SJCRH30 (cell line): ENCODE measurements at regions not wholly inside any gene's neighbourhood (a gene's known extent, or its start where the extent isn't known, plus 50 kb on each side); places are given as distances from the start of the nearest gene placed in this dataset.
"Not testable (repeated sequence)": the region's sequence is repeated elsewhere in the genome, so short reads cannot be mapped to it uniquely, and the experiment has no call there.

ENCODE experiments used
- DNase-seq, 2 experiments: peaks; one replicate each; pipeline ENCODE4 v3.0.0-alpha.2; 2015 to 2020
- H3K27ac ChIP-seq: fragments of 250-450 bp; sonication (Bioruptor Pico); 2 replicates; pipeline ENCODE4 v1.5.1; 2020; ENCODE audit warnings: mild to moderate bottlenecking, moderate library complexity
- H3K27me3 ChIP-seq: fragments of 250-450 bp; sonication (Bioruptor Pico); 2 replicates; pipeline ENCODE4 v1.5.1; 2020; ENCODE audit warnings: mild to moderate bottlenecking, moderate library complexity
- H3K36me3 ChIP-seq: fragments of 250-450 bp; sonication (Bioruptor Pico); 2 replicates; pipeline ENCODE4 v1.5.1; 2020; ENCODE audit warnings: mild to moderate bottlenecking, moderate library complexity
- H3K4me1 ChIP-seq: fragments of 250-450 bp; sonication (Bioruptor Pico); 2 replicates; pipeline ENCODE4 v1.5.1; 2020; ENCODE audit warnings: mild to moderate bottlenecking, moderate library complexity
- H3K4me3 ChIP-seq: fragments of 250-450 bp; sonication (Bioruptor Pico); 2 replicates; pipeline ENCODE4 v1.5.1; 2020; ENCODE audit warnings: mild to moderate bottlenecking, moderate library complexity
- H3K9me3 ChIP-seq: fragments of 250-450 bp; sonication (Bioruptor Pico); replicated peaks from 2 replicates; pipeline ENCODE4 v1.5.1; 2020; ENCODE audit warnings: mild to moderate bottlenecking, moderate library complexity

DNA sequence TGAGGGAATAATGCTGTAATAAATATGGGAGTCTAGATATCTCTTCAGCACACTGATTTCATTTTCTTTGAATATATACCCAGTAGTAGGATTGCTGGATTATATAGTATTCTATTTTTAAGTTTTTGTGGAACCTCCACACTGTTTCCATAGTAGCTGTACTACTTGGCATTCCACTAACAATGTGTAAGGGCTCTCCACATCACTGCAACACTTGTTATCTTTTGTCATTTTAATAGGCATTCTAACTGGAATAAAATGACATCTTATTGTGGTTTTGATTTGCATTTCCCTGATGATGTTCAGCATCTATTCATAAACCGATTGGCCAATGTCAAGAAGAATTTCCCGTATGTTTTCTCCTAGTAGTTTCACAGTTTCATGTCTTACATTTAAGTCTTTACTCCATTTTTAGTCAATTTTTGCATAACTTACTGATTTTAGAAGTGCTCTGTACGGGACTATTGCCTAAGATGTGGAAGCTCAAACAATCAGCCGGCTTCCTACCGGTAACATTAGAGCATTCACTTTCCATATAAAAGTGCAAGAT lies 1078.8 kb downstream of the TAF11L14 start:
- no peak overlapping the region for H3K4me3 ChIP-seq
- no peaks in the 10 kb centered on the region for H3K27me3 ChIP-seq
- no peak overlapping the region for H3K27ac ChIP-seq
- DNase-seq: no peak
- no peaks in the 10 kb centered on the region for H3K36me3 ChIP-seq
- H3K9me3 ChIP-seq: no peaks in the 10 kb centered on the region
- H3K4me1 ChIP-seq: no peaks in the 10 kb centered on the region

DNA sequence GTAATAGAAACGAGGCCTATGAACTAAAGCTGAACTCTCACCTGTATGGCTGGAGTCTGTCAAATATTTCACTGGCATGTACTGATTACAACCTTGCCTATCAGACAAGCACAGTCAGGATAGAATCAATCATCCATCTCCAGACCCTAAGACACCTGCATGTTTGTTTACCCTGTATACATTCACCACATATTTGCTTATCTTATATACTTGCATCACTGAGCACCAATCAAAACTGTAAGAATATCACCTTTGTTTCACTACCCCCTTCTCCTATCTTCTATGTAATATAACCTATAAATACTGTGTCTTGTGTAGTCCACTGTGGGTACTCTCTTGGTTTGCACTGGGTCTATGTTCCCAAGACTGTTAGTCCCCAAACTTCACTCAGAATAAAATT lies 1085.7 kb downstream of the TAF11L14 start:
- Histone ChIP-seq H3K4me3 (no peak overlapping the region), H3K27me3 (no peaks in the 10 kb centered on the region)

DNA sequence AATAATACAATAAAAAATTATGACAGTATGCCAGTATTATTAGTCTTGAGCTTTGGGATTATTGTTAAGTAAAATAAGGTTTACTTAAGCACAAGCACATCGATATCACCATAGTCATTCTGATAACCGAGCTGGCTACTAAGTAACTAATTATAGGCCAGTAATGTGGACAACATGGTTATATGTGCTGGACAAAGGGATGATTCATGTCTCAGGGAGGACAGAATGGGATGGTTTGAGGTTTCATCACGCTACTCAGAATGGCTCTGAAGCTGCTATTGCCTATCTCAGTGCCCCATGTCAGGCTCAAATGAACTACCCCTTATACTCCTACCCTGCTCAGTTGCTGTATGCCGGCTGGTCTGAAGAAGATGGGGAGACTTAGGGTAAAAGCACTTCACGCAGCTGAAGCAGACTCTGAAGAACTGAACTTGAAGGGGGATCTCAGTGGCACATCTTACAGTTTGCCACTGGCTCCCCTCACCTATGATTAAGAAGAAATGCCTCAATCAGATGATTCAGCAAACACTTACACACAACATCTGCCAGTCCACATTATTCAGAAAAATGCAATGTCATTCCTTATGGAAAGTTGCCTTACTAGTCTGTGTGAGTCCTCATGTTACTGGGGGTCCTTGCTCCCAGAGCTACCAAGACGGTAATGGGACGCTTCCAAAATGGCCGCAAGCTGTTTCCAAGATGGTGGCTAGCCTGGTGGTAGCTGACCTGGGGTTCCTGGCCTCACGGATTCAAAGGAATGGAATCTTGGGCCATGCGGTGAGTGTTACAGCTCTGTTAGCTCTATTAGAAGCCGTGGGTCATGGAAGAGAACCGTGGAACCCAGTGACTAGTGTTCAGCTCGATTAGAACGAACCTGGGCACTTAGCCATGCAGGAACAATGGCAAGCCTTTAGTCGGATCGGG lies 1098.6 kb downstream of the TAF11L14 start:
- H3K4me3 ChIP-seq: no peak overlapping the region
- H3K27me3 ChIP-seq: no peaks in the 10 kb centered on the region
- H3K9me3 ChIP-seq: no peaks in the 10 kb centered on the region
- DNase-seq: no peak
- no peak overlapping the region for H3K27ac ChIP-seq
- no peaks in the 10 kb centered on the region for H3K4me1 ChIP-seq
- no peaks in the 10 kb centered on the region for H3K36me3 ChIP-seq

More for the DNA sequence above, 1085.7 kb downstream of the TAF11L14 start:
- no peak overlapping the region for H3K27ac ChIP-seq
- DNase-seq: no peak
- H3K4me1 ChIP-seq: no peaks in the 10 kb centered on the region
- H3K9me3 ChIP-seq: no peaks in the 10 kb centered on the region
- H3K36me3 ChIP-seq: no peaks in the 10 kb centered on the region

DNA sequence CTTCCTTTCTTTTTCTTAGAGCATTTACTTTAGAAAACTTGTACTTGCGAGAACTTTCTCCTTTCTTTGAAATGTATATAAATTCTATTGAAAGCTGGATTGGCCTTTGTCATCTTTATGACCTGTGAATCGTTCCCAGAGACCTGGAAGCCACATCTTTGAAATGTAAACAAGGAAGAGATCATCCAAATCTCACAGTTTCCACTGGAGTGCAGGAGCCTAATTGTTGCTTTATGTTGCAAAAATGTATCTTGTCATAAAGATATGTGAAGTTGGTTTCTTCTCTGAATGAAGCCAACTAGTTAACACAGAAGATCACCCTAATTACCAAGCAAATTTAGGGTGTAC lies 1101.8 kb downstream of the TAF11L14 start:
- Histone ChIP-seq H3K36me3 (no peaks in the 10 kb centered on the region), H3K4me1 (no peaks in the 10 kb centered on the region), H3K9me3 (no peaks in the 10 kb centered on the region), H3K27ac (no peak overlapping the region), H3K27me3 (no peaks in the 10 kb centered on the region), H3K4me3 (no peak overlapping the region)
- no peak for DNase-seq

DNA sequence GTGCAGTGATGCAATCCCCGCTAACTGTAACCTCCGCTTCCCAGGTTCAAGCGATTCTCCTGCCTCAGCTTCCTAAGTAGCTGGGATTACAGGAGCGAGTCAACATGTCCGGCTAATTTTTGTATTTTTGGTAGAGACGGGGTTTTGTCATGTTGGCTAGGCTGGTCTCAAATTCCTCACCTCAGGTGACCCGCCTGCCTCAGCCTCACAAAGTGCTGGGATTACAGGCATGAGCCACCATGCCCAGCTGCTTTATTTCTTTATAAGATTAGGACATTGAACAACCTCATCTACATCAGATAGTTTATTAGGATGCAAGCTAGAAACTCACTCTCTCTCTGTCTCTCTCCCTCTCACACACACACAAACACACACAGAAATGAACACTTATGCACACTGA lies 1102.5 kb downstream of the TAF11L14 start:
- not testable (repeated sequence) for H3K27ac ChIP-seq, DNase-seq, H3K27me3 ChIP-seq, H3K4me3 ChIP-seq, H3K4me1 ChIP-seq, H3K9me3 ChIP-seq, H3K36me3 ChIP-seq

DNA sequence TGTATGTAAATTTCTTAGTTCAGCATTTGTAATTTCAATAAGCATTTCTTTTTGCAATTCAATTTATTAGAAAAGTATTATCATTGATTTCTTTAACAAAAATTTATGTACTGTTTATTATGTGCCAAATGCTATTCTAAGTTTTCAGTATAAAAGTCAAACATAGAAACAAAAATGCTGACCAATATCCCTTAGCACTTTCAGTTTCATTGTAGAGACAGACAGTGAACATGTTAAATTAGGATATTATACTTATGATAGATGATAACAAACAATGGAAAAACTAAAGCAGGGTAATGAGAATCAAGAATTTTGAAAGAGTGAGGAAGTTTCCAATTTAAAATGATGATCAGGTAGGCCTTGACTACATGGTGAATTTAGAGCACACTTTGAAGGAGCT lies 1106.0 kb downstream of the TAF11L14 start:
- Histone ChIP-seq H3K36me3 (no peaks in the 10 kb centered on the region), H3K27me3 (no peaks in the 10 kb centered on the region), H3K4me3 (no peak overlapping the region), H3K4me1 (no peaks in the 10 kb centered on the region), H3K27ac (no peak overlapping the region), H3K9me3 (no peaks in the 10 kb centered on the region)
- DNase-seq: no peak

DNA sequence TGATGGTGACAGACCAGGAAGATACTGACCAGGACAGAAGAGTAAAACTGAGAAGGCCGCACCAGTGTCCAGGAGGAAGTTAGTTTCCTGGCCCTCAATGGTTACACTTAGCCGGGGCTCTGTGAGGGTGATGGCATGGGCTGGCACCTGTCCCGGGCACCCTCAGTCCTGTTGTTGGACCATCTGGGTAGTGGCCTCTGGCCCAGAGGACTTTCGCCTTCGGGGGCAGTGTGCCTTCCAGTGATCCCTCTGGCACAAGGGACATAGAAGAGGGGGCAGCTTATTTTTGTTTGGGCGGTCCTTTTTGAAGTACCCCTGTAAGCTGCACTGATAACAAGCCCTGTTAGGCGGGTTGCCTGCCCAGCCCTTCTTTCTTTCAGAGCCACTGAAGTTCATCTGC lies 1108.6 kb downstream of the TAF11L14 start:
- Histone ChIP-seq H3K36me3 (no peaks in the 10 kb centered on the region), H3K9me3 (no peaks in the 10 kb centered on the region), H3K27ac (no peak overlapping the region), H3K4me1 (no peaks in the 10 kb centered on the region), H3K4me3 (no peak overlapping the region), H3K27me3 (no peaks in the 10 kb centered on the region)
- DNase-seq: no peak

DNA sequence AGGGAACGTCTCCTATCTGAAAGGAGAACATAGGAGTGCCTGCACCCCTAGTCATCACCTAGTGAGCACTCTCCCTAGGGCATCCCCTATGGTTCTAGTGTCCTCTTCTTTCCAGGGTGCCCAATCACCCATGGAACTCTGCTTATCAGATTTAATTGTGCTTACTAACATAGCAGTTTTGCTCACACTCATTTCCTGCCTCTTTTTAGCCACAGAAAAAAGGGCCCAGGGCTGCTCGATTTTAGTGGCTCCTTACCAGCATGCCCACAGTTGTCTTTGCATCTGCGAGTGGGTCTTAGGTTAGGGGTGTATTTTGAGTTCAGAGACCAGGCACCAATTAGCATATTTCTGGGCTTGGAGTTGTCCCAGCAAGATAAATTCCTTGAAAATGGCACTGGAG lies 1110.2 kb downstream of the TAF11L14 start:
- Histone ChIP-seq H3K36me3 (no peaks in the 10 kb centered on the region), H3K27ac (no peak overlapping the region)
- no peak for DNase-seq

DNA sequence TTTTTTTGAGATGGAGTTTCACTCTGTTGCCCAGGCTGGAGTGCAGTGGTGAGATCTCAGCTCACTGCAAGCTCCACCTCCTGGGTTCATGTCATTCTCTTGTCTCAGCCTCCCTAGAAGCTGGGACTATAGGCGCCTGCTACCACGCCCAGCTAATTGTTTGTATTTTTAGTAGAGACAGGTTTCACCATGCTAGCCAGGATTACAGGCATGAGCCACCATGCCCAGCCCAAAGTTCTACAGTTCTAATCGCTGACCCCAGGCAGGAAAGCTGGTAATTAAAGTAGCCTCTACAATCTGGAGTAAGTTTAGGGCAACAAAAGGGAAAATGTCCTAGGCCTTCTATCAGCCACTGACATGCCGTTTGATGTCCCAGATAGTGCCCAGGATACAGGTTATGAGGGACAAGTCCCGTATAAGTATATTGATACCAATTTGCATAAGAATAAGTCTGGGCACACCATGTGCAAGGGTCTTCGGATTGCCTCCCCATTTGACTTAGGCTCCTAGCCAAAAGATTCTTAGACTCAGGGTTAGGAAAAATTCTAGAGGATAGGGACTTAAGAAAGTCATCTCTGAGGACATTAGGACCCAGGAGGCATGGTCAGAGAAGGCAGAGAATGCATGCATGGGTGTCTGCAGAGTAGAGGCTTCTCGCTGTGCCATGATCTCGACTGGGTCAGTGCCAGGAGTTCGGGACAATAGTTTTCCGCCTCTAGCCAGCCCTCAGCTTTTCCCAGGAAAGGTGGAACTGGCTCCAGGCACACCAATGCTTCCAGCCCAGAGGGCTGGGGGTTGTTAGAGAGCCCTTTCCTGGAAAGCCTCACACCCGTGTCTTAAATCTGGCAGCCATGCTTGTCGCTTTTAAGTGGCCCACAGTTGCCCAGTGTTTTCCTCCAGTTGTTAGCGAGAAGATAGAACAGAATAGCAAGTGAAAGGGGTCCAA lies 1111.1 kb downstream of the TAF11L14 start:
- no peaks in the 10 kb centered on the region for H3K4me1 ChIP-seq
- H3K27me3 ChIP-seq: no peaks in the 10 kb centered on the region
- peak overlapping the region; percentile 77 for H3K27ac ChIP-seq
- no peaks in the 10 kb centered on the region for H3K9me3 ChIP-seq
- peak; percentile 21 to 52 for DNase-seq
- no peaks in the 10 kb centered on the region for H3K36me3 ChIP-seq
- H3K4me3 ChIP-seq: peak overlapping the region; percentile 65

More for the DNA sequence above, 1110.2 kb downstream of the TAF11L14 start:
- H3K4me3 ChIP-seq: no peak overlapping the region
- no peaks in the 10 kb centered on the region for H3K4me1 ChIP-seq
- H3K9me3 ChIP-seq: no peaks in the 10 kb centered on the region
- H3K27me3 ChIP-seq: no peaks in the 10 kb centered on the region

DNA sequence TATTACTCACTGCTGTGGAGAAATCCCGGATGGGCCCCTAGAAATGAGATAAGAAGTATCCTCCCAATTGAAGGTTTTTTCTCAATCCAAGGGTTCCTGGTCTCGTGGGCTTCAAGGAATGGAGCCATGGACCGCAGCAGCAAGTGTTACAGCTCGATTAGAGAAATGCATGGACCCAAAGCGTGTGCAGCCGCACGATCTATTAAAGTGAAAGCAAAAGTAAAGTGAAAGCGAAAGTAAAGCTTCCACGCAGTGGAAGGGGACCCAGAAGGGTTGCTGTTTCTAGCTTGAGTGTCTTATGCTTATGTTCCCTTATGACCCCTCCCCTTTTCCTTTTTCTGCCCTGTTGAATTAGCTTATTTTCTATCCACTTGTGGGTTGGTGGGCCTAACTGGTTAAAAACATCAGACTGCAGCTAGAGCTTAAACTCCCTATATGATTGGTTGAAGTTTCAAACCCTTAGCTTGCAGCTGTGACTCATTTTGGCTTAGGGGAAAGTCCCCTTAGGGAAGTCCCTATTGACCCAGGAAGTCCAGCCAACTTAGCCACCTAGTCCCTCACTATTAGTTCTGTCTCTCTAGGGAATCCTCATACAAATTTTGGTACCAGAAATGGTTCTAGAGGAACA lies 1111.8 kb downstream of the TAF11L14 start:
- Histone ChIP-seq H3K9me3 (no peaks in the 10 kb centered on the region), H3K4me1 (no peaks in the 10 kb centered on the region), H3K4me3 (peak overlapping the region; percentile 65), H3K27me3 (no peaks in the 10 kb centered on the region), H3K36me3 (no peaks in the 10 kb centered on the region), H3K27ac (peak overlapping the region; percentile 77)
- peak; percentile 29 to 62 for DNase-seq

DNA sequence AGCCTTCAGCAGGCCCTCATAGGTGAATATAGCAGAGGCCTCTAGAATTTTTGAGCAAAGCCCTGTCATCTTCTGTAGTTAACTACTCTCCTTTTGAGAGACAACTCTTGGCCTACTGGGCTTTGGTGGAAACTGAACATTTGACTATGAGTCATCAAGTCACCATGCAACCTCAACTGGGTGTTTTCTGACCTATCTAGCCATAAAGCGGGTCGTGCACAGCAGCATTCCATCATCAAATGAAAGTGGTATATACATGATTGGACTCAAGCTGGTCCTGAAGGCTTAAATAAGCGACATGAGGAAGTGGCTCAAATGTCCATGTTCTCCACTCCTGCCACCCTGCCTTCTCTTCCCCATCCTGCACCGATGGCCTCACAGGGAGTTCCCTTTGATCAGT lies 1115.5 kb downstream of the TAF11L14 start:
- Histone ChIP-seq H3K27ac (no peak overlapping the region), H3K4me3 (no peak overlapping the region), H3K36me3 (no peaks in the 10 kb centered on the region), H3K4me1 (no peaks in the 10 kb centered on the region), H3K27me3 (no peaks in the 10 kb centered on the region), H3K9me3 (no peaks in the 10 kb centered on the region)
- no peak for DNase-seq

DNA sequence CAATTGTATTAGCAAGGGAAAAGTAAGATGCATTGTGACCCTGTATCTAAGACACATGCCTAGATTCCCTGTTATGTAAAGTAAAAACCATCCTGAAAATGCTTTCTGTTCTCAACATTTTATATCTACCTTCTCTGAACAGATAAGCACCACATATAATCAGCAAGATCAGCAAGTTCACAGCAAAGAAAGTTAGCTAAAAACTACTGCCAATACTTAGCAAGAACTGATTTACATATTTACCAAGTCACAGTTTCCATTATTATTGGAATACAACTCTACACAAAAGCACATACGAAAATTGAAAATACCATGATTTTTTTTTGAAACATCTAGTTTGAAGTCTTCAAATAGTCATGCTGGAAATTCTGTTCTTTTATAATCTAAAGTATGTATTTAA lies 1118.1 kb downstream of the TAF11L14 start:
- H3K4me1 ChIP-seq: no peaks in the 10 kb centered on the region
- H3K27ac ChIP-seq: no peak overlapping the region
- no peak for DNase-seq

DNA sequence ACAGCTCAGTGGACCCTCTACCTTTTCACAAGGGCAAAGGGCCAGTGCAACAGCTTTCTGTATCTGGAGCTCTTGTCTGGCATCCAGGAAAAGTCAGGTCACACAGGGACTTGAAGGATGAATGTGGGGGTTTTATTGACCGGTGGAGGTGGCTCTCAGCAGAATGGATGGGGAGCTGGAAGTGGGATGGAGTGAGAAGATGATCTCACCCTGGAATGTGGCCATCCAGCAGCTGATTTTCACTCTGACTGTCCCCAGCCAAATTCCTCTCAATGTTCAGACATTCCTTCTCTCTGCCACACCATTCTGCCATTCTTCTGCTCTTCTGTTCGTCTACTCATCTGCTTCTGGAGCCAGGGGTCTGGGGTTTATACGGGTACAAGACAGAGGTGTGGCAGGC lies 1119.9 kb downstream of the TAF11L14 start:
- no peaks in the 10 kb centered on the region for H3K36me3 ChIP-seq
- H3K4me1 ChIP-seq: no peaks in the 10 kb centered on the region
- peak overlapping the region; percentile 60 for H3K27ac ChIP-seq
- DNase-seq: peak; percentile 48 to 53
- no peak overlapping the region for H3K4me3 ChIP-seq
- H3K9me3 ChIP-seq: no peaks in the 10 kb centered on the region
- H3K27me3 ChIP-seq: no peaks in the 10 kb centered on the region

More for the DNA sequence above, 1118.1 kb downstream of the TAF11L14 start:
- Histone ChIP-seq H3K9me3 (no peaks in the 10 kb centered on the region), H3K36me3 (no peaks in the 10 kb centered on the region), H3K27me3 (no peaks in the 10 kb centered on the region), H3K4me3 (no peak overlapping the region)

DNA sequence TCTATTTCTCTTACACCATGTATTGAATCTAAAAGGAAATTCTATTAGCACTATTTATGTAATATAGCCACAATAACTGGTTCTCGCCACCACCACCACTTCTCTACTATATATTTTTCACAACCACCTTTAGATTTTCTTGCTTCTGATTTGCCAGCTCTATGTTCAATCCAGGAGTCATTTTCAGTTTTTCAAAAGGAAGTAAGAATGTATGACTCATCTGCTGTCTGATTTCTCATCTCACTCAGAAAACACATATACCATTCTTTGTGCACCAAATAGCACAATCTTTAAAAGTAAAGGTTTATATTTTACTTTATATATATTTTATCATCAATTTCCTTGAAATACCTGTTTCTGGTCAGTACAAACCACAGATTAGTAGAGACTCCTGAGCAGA lies 1127.5 kb downstream of the TAF11L14 start:
- DNase-seq: no peak

More for the DNA sequence above, 1127.5 kb downstream of the TAF11L14 start:
- Histone ChIP-seq H3K4me1 (no peaks in the 10 kb centered on the region), H3K27me3 (no peaks in the 10 kb centered on the region), H3K4me3 (no peak overlapping the region), H3K36me3 (no peaks in the 10 kb centered on the region), H3K9me3 (no peaks in the 10 kb centered on the region), H3K27ac (no peak overlapping the region)
